Neural cell (in vitro differentiated cells): ENCODE measurements at regions not wholly inside any gene's neighbourhood (a gene's known extent, or its start where the extent isn't known, plus 50 kb on each side); places are given as distances from the start of the nearest gene placed in this dataset.
A peak's percentile ranks its signal among the peaks of the same experiment; 100 is the strongest.

Experiments
- H2AFZ ChIP-seq: fragments of 200-600, 300-800 bp; sonication (generic), shearing (Covaris generic); 2 replicates; pipeline ENCODE4 v1.6.0; 2014; ENCODE audit warnings: low read depth, mild to moderate bottlenecking, antibody characterized with exemption, low read length, moderate library complexity
- H3F3A ChIP-seq: fragments of 200-600 bp; shearing (Covaris generic); 2 replicates; pipeline ENCODE4 v1.6.1; 2016; ENCODE audit warnings: mild to moderate bottlenecking, moderate library complexity, mixed read lengths, antibody characterized with exemption, low read length; ENCODE audit not compliant: insufficient read depth, poor library complexity, severe bottlenecking
- H3K27ac ChIP-seq: fragments of 200-600, 300-800 bp; sonication (generic), shearing (Covaris generic); 2 replicates; pipeline ENCODE4 v1.5.1; 2014; ENCODE audit warnings: mild to moderate bottlenecking, low read length, moderate library complexity
- H3K27me3 ChIP-seq: fragments of 300-800, 200-600 bp; sonication (generic), shearing (Covaris generic); 2 replicates; pipeline ENCODE4 v1.6.0; 2014; ENCODE audit warnings: mild to moderate bottlenecking, low read depth, low read length, moderate library complexity; ENCODE audit not compliant: insufficient read depth
- H3K36me3 ChIP-seq: fragments of 300-800, 200-600 bp; sonication (generic), shearing (Covaris generic); 2 replicates; pipeline ENCODE4 v1.5.1; 2014; ENCODE audit warnings: mild to moderate bottlenecking, antibody characterized with exemption, low read length, moderate library complexity; ENCODE audit not compliant: insufficient read depth
- H3K4me2 ChIP-seq: fragments of 300-800, 200-600 bp; sonication (generic), shearing (Covaris generic); 2 replicates; pipeline ENCODE4 v1.6.0; 2014; ENCODE audit warnings: mild to moderate bottlenecking, low read length
- H3K4me3 ChIP-seq: fragments of 300-800, 200-600 bp; sonication (generic), shearing (Covaris generic); 2 replicates; pipeline ENCODE4 v1.5.1; 2014; ENCODE audit warnings: mild to moderate bottlenecking, low read length, moderate library complexity
- H3K79me2 ChIP-seq: fragments of 200-600 bp; shearing (Covaris generic); replicated peaks from 2 replicates; pipeline ENCODE4 v1.6.0; 2014; ENCODE audit warnings: mild to moderate bottlenecking, low read length, moderate library complexity; ENCODE audit not compliant: insufficient read depth
- H3K9ac ChIP-seq: fragments of 300-800, 200-600 bp; sonication (generic), shearing (Covaris generic); 2 replicates; pipeline ENCODE4 v1.6.1; 2016; ENCODE audit warnings: mild to moderate bottlenecking, low read length, mixed read lengths
- H3K9me2 ChIP-seq: fragments of 200-600 bp; shearing (Covaris generic); 2 replicates; pipeline ENCODE4 v1.6.1; 2016; ENCODE audit warnings: mild to moderate bottlenecking, low read length, mixed read lengths; ENCODE audit not compliant: insufficient read depth
- H3K9me3 ChIP-seq: fragments of 200-600, 300-800 bp; sonication (generic), shearing (Covaris generic); 2 replicates; pipeline ENCODE4 v1.6.1; 2016; ENCODE audit warnings: mild to moderate bottlenecking, mixed run types, low read length, moderate library complexity, mixed read lengths
- H4K20me1 ChIP-seq: fragments of 200-600 bp; shearing (Covaris generic); 2 replicates; pipeline ENCODE4 v1.6.1; 2016; ENCODE audit warnings: mild to moderate bottlenecking, mixed run types; ENCODE audit not compliant: insufficient read depth
- CTCF ChIP-seq: fragments of 450-650 bp; IDR thresholded peaks from 2 replicates; pipeline ENCODE4 v1.5.1; 2014; ENCODE audit warnings: antibody characterized with exemption, mild to moderate bottlenecking, moderate library complexity; ENCODE audit not compliant: poor library complexity, severe bottlenecking
- EP300 ChIP-seq: fragments of 450-650 bp; conservative IDR thresholded peaks from 2 replicates; pipeline ENCODE4 v1.6.1; 2014; ENCODE audit warnings: antibody characterized with exemption, mild to moderate bottlenecking, moderate library complexity; ENCODE audit not compliant: poor library complexity, severe bottlenecking
- EZH2 ChIP-seq: fragments of 200-600, 300-800 bp; shearing (Covaris generic), sonication (generic); IDR thresholded peaks from 2 replicates; pipeline ENCODE4 v1.6.1; 2014; ENCODE audit warnings: antibody characterized with exemption, low read length, borderline replicate concordance, mild to moderate bottlenecking; ENCODE audit not compliant: insufficient read depth, poor library complexity, severe bottlenecking
- MXI1 ChIP-seq: fragments of 450-650 bp; conservative IDR thresholded peaks from 2 replicates; pipeline ENCODE4 v1.6.1; 2014; ENCODE audit warnings: antibody characterized with exemption, mild to moderate bottlenecking; ENCODE audit not compliant: poor library complexity, severe bottlenecking
- POLR2AphosphoS5 ChIP-seq: IDR thresholded peaks from 2 replicates; pipeline ENCODE4 v1.6.1; 2012
- RAD21 ChIP-seq: fragments of 450-650 bp; conservative IDR thresholded peaks from 2 replicates; pipeline ENCODE4 v1.6.1; 2014; ENCODE audit warnings: antibody characterized with exemption, mild to moderate bottlenecking, moderate library complexity
- SMC3 ChIP-seq: fragments of 450-650 bp; conservative IDR thresholded peaks from 2 replicates; pipeline ENCODE4 v1.6.1; 2014; ENCODE audit warnings: antibody characterized with exemption, mild to moderate bottlenecking, moderate library complexity; ENCODE audit not compliant: poor library complexity
- TAF1 ChIP-seq: IDR thresholded peaks from 2 replicates; pipeline ENCODE4 v1.6.1; 2012; ENCODE audit warnings: low read depth
- TF ChIP-seq, protein P1 (sequence below): IDR thresholded peaks from 2 replicates; pipeline ENCODE4 v1.6.1; 2012; ENCODE audit warnings: borderline replicate concordance

- Histone ChIP-seq H2AFZ (no peak overlapping the region), H3K27ac (no peak overlapping the region), H3K4me2 (no peak overlapping the region), H3K4me3 (no peak overlapping the region), H3K79me2 (no peaks in the 10 kb centered on the region), H3K9me2 (no peaks in the 10 kb centered on the region), H3K9me3 (no peaks in the 10 kb centered on the region), H3F3A (no peaks in the 10 kb centered on the region), H4K20me1 (no peaks in the 10 kb centered on the region), H3K27me3 (no peaks in the 10 kb centered on the region), H3K36me3 (no peaks in the 10 kb centered on the region), H3K9ac (no peak overlapping the region)
- TF ChIP-seq CTCF (peak; percentile 40), RAD21 (peak; percentile 55), SMC3 (peak; percentile 30), EP300 (no peak)
These were observed 366.4 kb upstream of the CXADR start for GRCh38 chr21:17146426-17146825.

DNA sequence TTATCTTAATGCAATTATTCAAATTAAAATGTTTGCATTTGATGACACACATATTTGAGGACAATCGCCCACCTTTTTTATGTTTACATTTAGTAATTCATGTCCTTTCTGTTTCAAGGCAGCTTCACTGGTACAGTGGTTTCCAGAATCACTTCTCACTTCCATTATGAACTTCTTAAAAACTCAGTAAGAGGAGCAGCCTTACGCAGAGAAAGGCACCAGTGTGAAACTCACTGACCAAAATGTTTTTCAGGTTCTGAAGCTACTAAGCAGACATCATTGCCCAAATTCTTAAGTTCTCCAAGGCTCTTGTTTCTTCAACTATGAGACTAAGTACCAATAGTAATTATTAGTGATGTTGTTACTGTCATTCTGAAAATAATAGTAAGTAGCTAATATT lies 353.1 kb upstream of the CXADR start:
- H3K4me3 ChIP-seq: no peak overlapping the region
- H3K79me2 ChIP-seq: no peaks in the 10 kb centered on the region
- H4K20me1 ChIP-seq: no peaks in the 10 kb centered on the region
- H3K36me3 ChIP-seq: no peaks in the 10 kb centered on the region
- no peaks in the 10 kb centered on the region for H3K27me3 ChIP-seq
- no peak for TF ChIP-seq SMC3
- TF ChIP-seq EZH2: no peak
- no peak for TF ChIP-seq MXI1
- TF ChIP-seq, protein P1, sequence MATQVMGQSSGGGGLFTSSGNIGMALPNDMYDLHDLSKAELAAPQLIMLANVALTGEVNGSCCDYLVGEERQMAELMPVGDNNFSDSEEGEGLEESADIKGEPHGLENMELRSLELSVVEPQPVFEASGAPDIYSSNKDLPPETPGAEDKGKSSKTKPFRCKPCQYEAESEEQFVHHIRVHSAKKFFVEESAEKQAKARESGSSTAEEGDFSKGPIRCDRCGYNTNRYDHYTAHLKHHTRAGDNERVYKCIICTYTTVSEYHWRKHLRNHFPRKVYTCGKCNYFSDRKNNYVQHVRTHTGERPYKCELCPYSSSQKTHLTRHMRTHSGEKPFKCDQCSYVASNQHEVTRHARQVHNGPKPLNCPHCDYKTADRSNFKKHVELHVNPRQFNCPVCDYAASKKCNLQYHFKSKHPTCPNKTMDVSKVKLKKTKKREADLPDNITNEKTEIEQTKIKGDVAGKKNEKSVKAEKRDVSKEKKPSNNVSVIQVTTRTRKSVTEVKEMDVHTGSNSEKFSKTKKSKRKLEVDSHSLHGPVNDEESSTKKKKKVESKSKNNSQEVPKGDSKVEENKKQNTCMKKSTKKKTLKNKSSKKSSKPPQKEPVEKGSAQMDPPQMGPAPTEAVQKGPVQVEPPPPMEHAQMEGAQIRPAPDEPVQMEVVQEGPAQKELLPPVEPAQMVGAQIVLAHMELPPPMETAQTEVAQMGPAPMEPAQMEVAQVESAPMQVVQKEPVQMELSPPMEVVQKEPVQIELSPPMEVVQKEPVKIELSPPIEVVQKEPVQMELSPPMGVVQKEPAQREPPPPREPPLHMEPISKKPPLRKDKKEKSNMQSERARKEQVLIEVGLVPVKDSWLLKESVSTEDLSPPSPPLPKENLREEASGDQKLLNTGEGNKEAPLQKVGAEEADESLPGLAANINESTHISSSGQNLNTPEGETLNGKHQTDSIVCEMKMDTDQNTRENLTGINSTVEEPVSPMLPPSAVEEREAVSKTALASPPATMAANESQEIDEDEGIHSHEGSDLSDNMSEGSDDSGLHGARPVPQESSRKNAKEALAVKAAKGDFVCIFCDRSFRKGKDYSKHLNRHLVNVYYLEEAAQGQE: no peak
- TF ChIP-seq POLR2AphosphoS5: no peak
- TF ChIP-seq CTCF: no peak
- no peak for TF ChIP-seq EP300
- TF ChIP-seq TAF1: no peak
- no peak for TF ChIP-seq RAD21
- H3K9me2 ChIP-seq: no peaks in the 10 kb centered on the region
- no peak overlapping the region for H3K4me2 ChIP-seq
- H3K9ac ChIP-seq: no peak overlapping the region
- H2AFZ ChIP-seq: no peak overlapping the region
- H3F3A ChIP-seq: no peaks in the 10 kb centered on the region
- H3K9me3 ChIP-seq: no peaks in the 10 kb centered on the region
- H3K27ac ChIP-seq: no peak overlapping the region
